Activated CD8-positive, alpha-beta T cell treated with anti-CD3 and anti-CD28 coated beads for 36 hours (primary cell): ENCODE measurements at regions not wholly inside any gene's neighbourhood (a gene's known extent, or its start where the extent isn't known, plus 50 kb on each side); places are given as distances from the start of the nearest gene placed in this dataset.

Source experiments
- ATAC-seq: fragments of 200-7000 bp; cut with Tn5 transposase; one replicate; pipeline ENCODE4 v1.10.0; 2021; ENCODE audit warnings: mild to moderate bottlenecking, moderate library complexity
- CTCF ChIA-PET: fragments of 350-600 bp; sonication (Branson Sonifier 250); formaldehyde crosslinking; loops from one replicate; lab custom pipeline; 2021; ENCODE audit warnings: antibody characterized with exemption; lab: Charles Lee
- POLR2A ChIA-PET: fragments of 350-600 bp; sonication (Branson Sonifier 250); formaldehyde crosslinking; loops from one replicate; lab custom pipeline; 2021; ENCODE audit warnings: antibody characterized with exemption; lab: Charles Lee
- DNase-seq: peaks from one replicate; pipeline ENCODE4 v3.0.0-alpha.2; 2020
- H3K27ac Mint-ChIP-seq: one replicate; pipeline ENCODE4 v1.8.0; 2021; ENCODE audit warnings: mild to moderate bottlenecking, mixed read lengths
- H3K27me3 Mint-ChIP-seq: one replicate; pipeline ENCODE4 v1.8.0; 2021; ENCODE audit warnings: mixed read lengths
- H3K36me3 Mint-ChIP-seq: one replicate; pipeline ENCODE4 v1.8.0; 2021; ENCODE audit warnings: low read depth, mixed read lengths
- H3K4me1 Mint-ChIP-seq: one replicate; pipeline ENCODE4 v1.8.0; 2021; ENCODE audit warnings: low read depth, mixed read lengths
- H3K4me3 Mint-ChIP-seq: one replicate; pipeline ENCODE4 v1.8.0; 2021; ENCODE audit warnings: mild to moderate bottlenecking, moderate library complexity, mixed read lengths
- H3K9me3 Mint-ChIP-seq: one replicate; pipeline ENCODE4 v1.8.0; 2021; ENCODE audit warnings: mixed read lengths
- CTCF ChIP-seq: fragments of 200-600 bp; IDR thresholded peaks from one replicate; pipeline ENCODE4 v1.8.0; 2022; ENCODE audit warnings: antibody characterized with exemption, mild to moderate bottlenecking
- intact Hi-C: fragments of 100-400 bp; cut with micrococcal nuclease; formaldehyde crosslinking; loops from one replicate; pipeline ENCODE4 v1.10.0; 2022

- Mint-ChIP-seq H3K27ac (no peak overlapping the region), H3K9me3 (no peaks in the 10 kb centered on the region), H3K36me3 (no peaks in the 10 kb centered on the region), H3K4me3 (no peak overlapping the region), H3K27me3 (peaks cover 10% of the 10 kb centered on the region), H3K4me1 (no peaks in the 10 kb centered on the region)
- ChIA-PET POLR2A (no interaction called here), CTCF (interaction anchor here (2.1 to 3.9 kb wide), 2 partner anchors 16 to 335 kb away, joined by 5 to 18 read pairs; no protein-coding TSS in a partner anchor)
- TF ChIP-seq CTCF, result no peak
- ATAC-seq (no peak), DNase-seq (no peak)
- intact Hi-C loops, result no loop called here
Measured at GRCh38 chr11:4203603-4204360, 109.2 kb downstream of the RRM1 start.

DNA sequence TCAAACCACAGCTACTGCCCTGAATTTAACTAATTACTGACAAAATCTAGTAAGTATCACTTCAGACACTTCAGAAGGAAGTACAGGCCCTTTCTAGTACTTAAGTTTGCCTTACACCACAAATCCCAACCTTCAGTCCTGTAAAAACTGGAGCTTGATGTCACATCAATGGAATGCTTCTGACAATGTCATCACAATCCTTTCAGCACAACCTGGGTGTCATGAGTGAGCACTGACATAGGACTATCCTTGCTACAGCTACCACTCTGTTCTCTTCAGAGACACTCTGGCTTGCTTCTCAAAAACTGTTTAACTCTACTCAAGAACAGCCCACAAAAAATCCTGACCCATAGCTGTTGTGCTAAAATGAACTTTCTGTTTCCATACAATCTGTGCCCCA is 108.2 kb downstream of the RRM1 start:
- Mint-ChIP-seq H3K27ac (no peak overlapping the region), H3K36me3 (no peaks in the 10 kb centered on the region), H3K4me3 (no peak overlapping the region), H3K9me3 (no peaks in the 10 kb centered on the region), H3K27me3 (peaks cover 10% of the 10 kb centered on the region), H3K4me1 (no peaks in the 10 kb centered on the region)
- ATAC-seq (no peak), DNase-seq (no peak)
- no peak for TF ChIP-seq CTCF
- POLR2A ChIA-PET, result interaction anchor here (0.9 kb wide), 1 partner anchor 12 kb away, joined by 3 read pairs; no protein-coding TSS in a partner anchor
- intact Hi-C loops, result no loop called here
- CTCF ChIA-PET, result interaction anchor here (1.3 to 3.9 kb wide), 3 partner anchors 11 to 336 kb away, joined by 4 to 18 read pairs (median 5); no protein-coding TSS in a partner anchor

GRCh38 chr11:4197112-4197511 is 102.5 kb downstream of the RRM1 start:
- H3K9me3 Mint-ChIP-seq, result no peaks in the 10 kb centered on the region
- ChIA-PET POLR2A (no interaction called here), CTCF (interaction anchor here (0.6 kb wide), 1 partner anchor 825 kb away, joined by 3 read pairs; no protein-coding TSS in a partner anchor)
- intact Hi-C loops, result no loop called here
- no peak overlapping the region for H3K27ac Mint-ChIP-seq
- DNase-seq (no peak), ATAC-seq (no peak)
- H3K27me3 Mint-ChIP-seq, result peaks cover 8% of the 10 kb centered on the region
- H3K4me1 Mint-ChIP-seq, result no peaks in the 10 kb centered on the region
- no peaks in the 10 kb centered on the region for H3K36me3 Mint-ChIP-seq
- TF ChIP-seq CTCF, result no peak
- H3K4me3 Mint-ChIP-seq, result no peak overlapping the region

DNA sequence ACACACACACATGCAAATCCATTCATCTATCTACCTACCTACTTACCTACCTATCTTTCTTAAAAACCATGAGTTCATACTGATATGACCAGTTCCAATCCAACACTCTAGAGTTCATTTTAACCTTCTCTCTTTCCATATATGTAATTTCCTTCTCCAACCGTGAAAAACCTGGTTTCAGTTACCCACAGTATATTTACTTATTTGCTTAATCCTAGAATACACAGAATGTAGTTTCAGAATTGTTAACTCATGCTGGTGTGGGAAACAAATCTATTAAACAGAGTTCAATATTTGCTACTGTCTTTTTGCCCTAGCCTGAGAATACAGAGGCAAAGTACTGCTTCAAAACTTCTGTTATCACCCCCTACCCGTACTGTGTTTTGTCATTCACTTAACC is 101.3 kb downstream of the RRM1 start:
- Mint-ChIP-seq H3K36me3 (no peaks in the 10 kb centered on the region), H3K27me3 (peaks cover 6% of the 10 kb centered on the region), H3K27ac (no peak overlapping the region), H3K4me1 (no peaks in the 10 kb centered on the region), H3K9me3 (no peaks in the 10 kb centered on the region), H3K4me3 (no peak overlapping the region)
- ChIA-PET POLR2A (no interaction called here), CTCF (interaction anchor here (0.8 kb wide), 1 partner anchor 9 kb away, joined by 4 read pairs; no protein-coding TSS in a partner anchor)
- intact Hi-C loops, result no loop called here
- no peak for TF ChIP-seq CTCF
- ATAC-seq (no peak), DNase-seq (no peak)

DNA sequence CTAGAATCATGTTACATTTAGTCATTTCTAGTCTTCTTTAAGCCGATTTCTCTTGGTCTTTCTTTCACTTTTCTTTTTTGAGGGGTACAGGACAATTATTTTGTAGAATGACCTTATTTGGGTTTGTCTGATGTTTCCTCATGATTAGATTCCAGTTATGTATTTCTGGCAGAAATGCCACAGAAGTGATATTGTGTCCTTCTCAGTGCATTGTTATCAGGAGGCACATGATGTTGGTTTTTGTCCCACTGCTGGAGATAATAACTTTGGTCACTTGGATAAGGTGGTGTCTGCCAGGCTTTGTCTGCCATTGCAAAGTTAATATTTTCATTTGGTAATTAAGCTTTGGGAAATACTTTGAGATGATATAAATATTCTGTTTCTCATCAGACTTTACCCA is 100.3 kb downstream of the RRM1 start:
- H3K27me3 Mint-ChIP-seq, result peaks cover 5% of the 10 kb centered on the region
- ChIA-PET CTCF (no interaction called here), POLR2A (interaction anchor here (1.0 kb wide), 1 partner anchor 9 kb away, joined by 3 read pairs; no protein-coding TSS in a partner anchor)
- H3K9me3 Mint-ChIP-seq, result no peaks in the 10 kb centered on the region
- no peak overlapping the region for H3K4me3 Mint-ChIP-seq
- ATAC-seq, result no peak
- H3K36me3 Mint-ChIP-seq, result no peaks in the 10 kb centered on the region
- no peaks in the 10 kb centered on the region for H3K4me1 Mint-ChIP-seq
- no peak for TF ChIP-seq CTCF
- DNase-seq, result no peak
- no peak overlapping the region for H3K27ac Mint-ChIP-seq
- intact Hi-C loops, result no loop called here
